Loucy (cell line): ENCODE measurements at regions not wholly inside any gene's neighbourhood (a gene's known extent, or its start where the extent isn't known, plus 50 kb on each side); places are given as distances from the start of the nearest gene placed in this dataset.

ENCODE experiments used
- EZH2phosphoT487 ChIP-seq: fragments of 200-600 bp; IDR thresholded peaks from 2 replicates; pipeline ENCODE4 v1.6.1; 2018; ENCODE audit warnings: antibody characterized with exemption, mild to moderate bottlenecking, moderate library complexity, borderline replicate concordance
- TF ChIP-seq, protein P1 (sequence below): fragments of 200-600 bp; sonication (generic); conservative IDR thresholded peaks from 2 replicates; pipeline ENCODE4 v1.5.1; 2014; ENCODE audit warnings: mild to moderate bottlenecking, antibody characterized with exemption, low read length

DNA sequence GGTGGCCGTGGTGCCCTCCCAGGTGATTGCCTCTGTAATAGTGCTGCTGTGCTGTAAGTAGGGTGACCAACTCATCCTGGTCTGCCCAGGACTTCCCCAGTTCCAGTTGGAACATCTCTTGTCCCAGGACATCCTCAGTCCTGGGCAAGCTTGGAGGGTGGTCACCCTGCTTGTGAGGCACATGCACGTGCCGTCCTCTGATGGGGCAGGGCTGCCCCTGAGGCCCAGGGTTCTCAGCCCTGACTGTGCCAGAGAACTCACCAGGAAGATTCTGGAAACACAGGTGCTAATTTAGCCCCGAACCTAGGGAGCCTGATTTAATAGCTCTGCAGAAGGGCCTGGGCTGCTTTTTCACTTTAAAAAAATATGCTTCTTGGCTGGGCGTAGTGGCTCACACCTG lies 120.9 kb upstream of the PHACTR3 start:
- TF ChIP-seq, protein P1, sequence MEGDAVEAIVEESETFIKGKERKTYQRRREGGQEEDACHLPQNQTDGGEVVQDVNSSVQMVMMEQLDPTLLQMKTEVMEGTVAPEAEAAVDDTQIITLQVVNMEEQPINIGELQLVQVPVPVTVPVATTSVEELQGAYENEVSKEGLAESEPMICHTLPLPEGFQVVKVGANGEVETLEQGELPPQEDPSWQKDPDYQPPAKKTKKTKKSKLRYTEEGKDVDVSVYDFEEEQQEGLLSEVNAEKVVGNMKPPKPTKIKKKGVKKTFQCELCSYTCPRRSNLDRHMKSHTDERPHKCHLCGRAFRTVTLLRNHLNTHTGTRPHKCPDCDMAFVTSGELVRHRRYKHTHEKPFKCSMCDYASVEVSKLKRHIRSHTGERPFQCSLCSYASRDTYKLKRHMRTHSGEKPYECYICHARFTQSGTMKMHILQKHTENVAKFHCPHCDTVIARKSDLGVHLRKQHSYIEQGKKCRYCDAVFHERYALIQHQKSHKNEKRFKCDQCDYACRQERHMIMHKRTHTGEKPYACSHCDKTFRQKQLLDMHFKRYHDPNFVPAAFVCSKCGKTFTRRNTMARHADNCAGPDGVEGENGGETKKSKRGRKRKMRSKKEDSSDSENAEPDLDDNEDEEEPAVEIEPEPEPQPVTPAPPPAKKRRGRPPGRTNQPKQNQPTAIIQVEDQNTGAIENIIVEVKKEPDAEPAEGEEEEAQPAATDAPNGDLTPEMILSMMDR: no peak
- no peak for TF ChIP-seq EZH2phosphoT487
